Femur (tissue), 1 donor: ENCODE measurements at regions not wholly inside any gene's neighbourhood (a gene's known extent, or its start where the extent isn't known, plus 50 kb on each side); places are given as distances from the start of the nearest gene placed in this dataset.
"Not testable (repeated sequence)": the region's sequence is repeated elsewhere in the genome, so short reads cannot be mapped to it uniquely, and the experiment has no call there.

Experiments used
- DNase-seq: peaks from one replicate; pipeline ENCODE4 v3.0.0-alpha.2; 2017

- peak; percentile 86 for DNase-seq
These were observed 72.4 kb upstream of the BACH2 start for GRCh38 chr6:90369024-90369519.

- peak; percentile 38 for DNase-seq
These were observed 72.0 kb upstream of the BACH2 start for GRCh38 chr6:90368601-90369000.

- DNase-seq = no peak
These were observed 71.4 kb upstream of the BACH2 start for GRCh38 chr6:90368001-90368400.

- no peak for DNase-seq
These were observed 69.0 kb upstream of the BACH2 start for GRCh38 chr6:90365565-90366219.

GRCh38 chr6:90365002-90365401, 68.4 kb upstream of the BACH2 start:
- DNase-seq = no peak

GRCh38 chr6:90364286-90364685, 67.6 kb upstream of the BACH2 start:
- DNase-seq = no peak

GRCh38 chr6:90362318-90362717, 65.7 kb upstream of the BACH2 start:
- DNase-seq = peak; percentile 36

GRCh38 chr6:90361174-90361573, 64.5 kb upstream of the BACH2 start:
- no peak for DNase-seq

GRCh38 chr6:90358036-90358770, 61.6 kb upstream of the BACH2 start:
- DNase-seq = not testable (repeated sequence)

GRCh38 chr6:90356012-90356421, 59.4 kb upstream of the BACH2 start:
- DNase-seq = no peak

GRCh38 chr6:90354961-90355360, 58.3 kb upstream of the BACH2 start:
- no peak for DNase-seq

GRCh38 chr6:90351696-90352095, 55.1 kb upstream of the BACH2 start:
- DNase-seq = no peak

- DNase-seq = no peak
These were observed 54.3 kb upstream of the BACH2 start for GRCh38 chr6:90350689-90351554.

GRCh38 chr6:90347411-90347851, 50.8 kb upstream of the BACH2 start:
- no peak for DNase-seq

GRCh38 chr6:90346729-90347128, 50.1 kb upstream of the BACH2 start:
- no peak for DNase-seq
